ENCODE measurements at regions not wholly inside any gene's neighbourhood (a gene's known extent, or its start where the extent isn't known, plus 50 kb on each side); places are given as distances from the start of the nearest gene placed in this dataset.

DNA sequence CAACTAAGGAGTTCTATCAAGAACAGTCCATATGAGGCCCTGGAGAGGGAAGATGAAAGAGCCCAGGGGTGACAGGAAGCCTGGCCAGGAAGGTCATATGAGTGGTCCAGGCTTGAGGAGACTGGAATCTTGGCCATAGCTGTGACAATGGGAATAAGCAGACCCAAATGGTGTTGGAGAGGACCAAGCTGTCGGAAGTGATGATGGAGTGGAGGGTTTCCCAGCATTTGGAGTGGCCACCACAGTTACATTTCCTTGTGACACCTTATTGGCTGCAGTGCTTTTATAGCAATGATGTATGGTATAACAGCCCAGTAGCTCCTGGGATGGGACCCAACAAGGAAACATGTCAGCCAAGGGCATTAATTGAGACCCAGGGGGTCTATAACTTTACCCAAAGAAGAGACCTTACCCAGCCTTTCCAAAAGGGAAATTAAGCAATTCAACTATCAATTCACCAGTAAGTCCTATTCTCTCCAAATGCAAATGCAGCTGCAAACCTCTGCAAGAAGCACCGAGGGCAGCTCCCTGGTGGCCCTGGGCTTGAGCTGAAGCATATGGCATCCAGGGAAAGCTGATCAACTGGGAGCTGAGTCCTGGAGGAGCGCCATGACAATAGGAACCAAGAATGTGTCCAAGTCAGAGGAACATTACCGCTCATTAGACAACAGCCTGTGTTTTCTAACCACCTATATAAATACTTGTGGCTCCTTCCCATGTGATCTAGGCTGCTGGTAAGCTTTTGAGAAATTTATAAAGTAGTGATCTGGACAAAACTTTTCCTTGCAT lies 219.4 kb downstream of the SOD2 start:
- no peak for TF ChIP-seq CTCF (IDR thresholded peaks at IDR 0.05; ENCODE audit: poor library complexity, severe bottlenecking)
- no peak for ATAC-seq (ENCODE audit: low read depth)
- H3K36me3 ChIP-seq (ENCODE audit: low read depth) = no peaks in the 10 kb centered on the region
- DNase-seq (ENCODE audit: low spot score) = no peak
- no peak overlapping the region for H3K27ac ChIP-seq (ENCODE audit: poor library complexity, severe bottlenecking)
- H3K4me3 ChIP-seq (ENCODE audit: severe bottlenecking) = no peak overlapping the region
- H3K9me3 ChIP-seq (ENCODE audit: severe bottlenecking) = no peaks in the 10 kb centered on the region
- no peaks in the 10 kb centered on the region for H3K27me3 ChIP-seq (ENCODE audit: insufficient read depth, poor library complexity, severe bottlenecking)
- no peaks in the 10 kb centered on the region for H3K4me1 ChIP-seq (ENCODE audit: insufficient read depth, poor library complexity, severe bottlenecking)

- no peak for ATAC-seq (ENCODE audit: low read depth)
- Histone ChIP-seq H3K27ac (ENCODE audit: poor library complexity, severe bottlenecking) (no peak overlapping the region), H3K9me3 (ENCODE audit: severe bottlenecking) (no peaks in the 10 kb centered on the region), H3K4me3 (ENCODE audit: severe bottlenecking) (no peak overlapping the region), H3K4me1 (ENCODE audit: insufficient read depth, poor library complexity, severe bottlenecking) (no peaks in the 10 kb centered on the region), H3K36me3 (ENCODE audit: low read depth) (no peaks in the 10 kb centered on the region), H3K27me3 (ENCODE audit: insufficient read depth, poor library complexity, severe bottlenecking) (no peaks in the 10 kb centered on the region)
- no peak for TF ChIP-seq CTCF (IDR thresholded peaks at IDR 0.05; ENCODE audit: poor library complexity, severe bottlenecking)
- DNase-seq (ENCODE audit: low spot score) = no peak
Observed at GRCh38 chr6:159470397-159470796, 222.6 kb downstream of the SOD2 start.

GRCh38 chr6:159469443-159469842 lies 223.6 kb downstream of the SOD2 start:
- no peaks in the 10 kb centered on the region for H3K9me3 ChIP-seq (ENCODE audit: severe bottlenecking)
- no peak for TF ChIP-seq CTCF (IDR thresholded peaks at IDR 0.05; ENCODE audit: poor library complexity, severe bottlenecking)

GRCh38 chr6:159468994-159469393 lies 224.0 kb downstream of the SOD2 start:
- peaks cover 3% of the 10 kb centered on the region for H3K27me3 ChIP-seq (ENCODE audit: insufficient read depth, poor library complexity, severe bottlenecking)
- no peaks in the 10 kb centered on the region for H3K9me3 ChIP-seq (ENCODE audit: severe bottlenecking)

More at GRCh38 chr6:159469443-159469842, 223.6 kb downstream of the SOD2 start:
- H3K4me3 ChIP-seq (ENCODE audit: severe bottlenecking) = no peak overlapping the region
- DNase-seq (ENCODE audit: low spot score) (no peak), ATAC-seq (ENCODE audit: low read depth) (no peak)
- peaks cover 3% of the 10 kb centered on the region for H3K27me3 ChIP-seq (ENCODE audit: insufficient read depth, poor library complexity, severe bottlenecking)
- H3K36me3 ChIP-seq (ENCODE audit: low read depth) = no peaks in the 10 kb centered on the region
- no peak overlapping the region for H3K27ac ChIP-seq (ENCODE audit: poor library complexity, severe bottlenecking)
- H3K4me1 ChIP-seq (ENCODE audit: insufficient read depth, poor library complexity, severe bottlenecking) = no peaks in the 10 kb centered on the region

More at GRCh38 chr6:159468994-159469393, 224.0 kb downstream of the SOD2 start:
- H3K4me3 ChIP-seq (ENCODE audit: severe bottlenecking) = no peak overlapping the region
- TF ChIP-seq CTCF (IDR thresholded peaks at IDR 0.05; ENCODE audit: poor library complexity, severe bottlenecking) = no peak
- DNase-seq (ENCODE audit: low spot score) (no peak), ATAC-seq (ENCODE audit: low read depth) (no peak)
- H3K36me3 ChIP-seq (ENCODE audit: low read depth) = no peaks in the 10 kb centered on the region
- no peak overlapping the region for H3K27ac ChIP-seq (ENCODE audit: poor library complexity, severe bottlenecking)
- no peaks in the 10 kb centered on the region for H3K4me1 ChIP-seq (ENCODE audit: insufficient read depth, poor library complexity, severe bottlenecking)
